ENCODE measurements at regions not wholly inside any gene's neighbourhood (a gene's known extent, or its start where the extent isn't known, plus 50 kb on each side); places are given as distances from the start of the nearest gene placed in this dataset.

DNA sequence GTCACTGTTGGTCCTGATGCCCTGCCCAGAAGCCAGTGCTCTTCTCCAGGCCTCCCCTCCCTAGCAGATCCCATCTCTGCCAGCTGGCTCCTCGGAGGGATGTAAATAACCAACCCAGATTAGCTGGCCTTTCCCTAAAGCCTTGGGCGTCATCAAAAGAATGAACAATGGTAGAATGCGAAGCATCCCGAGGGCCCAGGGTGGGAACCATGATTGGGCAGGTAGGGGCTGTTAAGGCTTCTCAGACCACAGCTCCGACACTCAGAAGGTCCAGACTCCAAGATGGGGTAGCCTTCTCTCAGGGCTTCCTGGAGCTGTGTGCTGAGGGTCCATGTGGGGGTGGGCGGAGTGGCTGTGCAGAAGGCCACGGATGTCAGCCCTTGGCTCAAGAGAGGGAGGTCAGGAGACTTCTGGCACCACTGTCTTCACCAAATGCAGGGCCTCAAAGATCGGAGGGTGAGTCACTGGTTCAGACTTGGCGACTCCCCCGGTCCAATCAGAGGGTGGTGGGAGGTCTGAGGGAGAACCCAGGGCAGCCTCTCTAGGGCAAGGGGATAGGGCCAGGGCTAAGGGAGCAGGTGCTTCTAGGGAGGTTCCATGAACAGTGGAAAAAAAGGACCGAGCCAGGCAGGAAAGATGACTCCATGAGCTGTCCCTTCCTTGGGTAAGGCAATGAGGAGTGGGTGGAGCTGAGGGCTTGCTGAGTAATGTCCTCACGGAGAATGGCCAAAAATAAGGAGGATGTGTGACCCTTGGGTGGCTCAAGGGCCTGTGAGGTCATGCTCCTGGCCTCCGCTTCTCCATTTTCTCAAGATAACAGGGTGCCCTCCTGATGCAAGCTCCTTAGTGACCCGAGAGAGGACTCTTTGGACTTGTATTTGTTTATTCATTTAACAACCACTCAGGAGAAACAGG is 58.4 kb upstream of the EPS8L3 start:
- no peak for TF ChIP-seq FOXM1 (IDR thresholded peaks at IDR 0.05; ENCODE audit: borderline replicate concordance)
- no peak for TF ChIP-seq ELF4 (IDR thresholded peaks at IDR 0.05)
- TF ChIP-seq TARDBP (IDR thresholded peaks at IDR 0.05), result no peak
- TF ChIP-seq FOXA1 (IDR thresholded peaks at IDR 0.05), result no peak
- TF ChIP-seq SP1 (IDR thresholded peaks at IDR 0.05), result no peak
- TF ChIP-seq HDGF (IDR thresholded peaks at IDR 0.05; ENCODE audit: borderline replicate concordance), result no peak

Measured in HEK293T (cell line).